Activated naive CD8-positive, alpha-beta T cell treated with anti-CD3 and anti-CD28 coated beads, Interleukin-2, amount 50 U/mL, for 24 hours (primary cell): ENCODE measurements at regions not wholly inside any gene's neighbourhood (a gene's known extent, or its start where the extent isn't known, plus 50 kb on each side); places are given as distances from the start of the nearest gene placed in this dataset.

Experiments used
- ATAC-seq: fragments of 150-1000 bp; cut with Tn5 transposase; one replicate; pipeline ENCODE4 v1.10.0; 2021
- DNase-seq: peaks from one replicate; pipeline ENCODE4 v3.0.0; 2021
- H3K27ac Mint-ChIP-seq: one replicate; pipeline ENCODE4 v1.8.0; 2021; ENCODE audit warnings: mild to moderate bottlenecking, mixed read lengths
- H3K27me3 Mint-ChIP-seq: one replicate; pipeline ENCODE4 v1.8.0; 2021; ENCODE audit warnings: mixed read lengths
- H3K36me3 Mint-ChIP-seq: one replicate; pipeline ENCODE4 v1.8.0; 2021; ENCODE audit warnings: low read depth, mixed read lengths
- H3K4me1 Mint-ChIP-seq: one replicate; pipeline ENCODE4 v1.8.0; 2021; ENCODE audit warnings: mixed read lengths
- H3K4me3 Mint-ChIP-seq: one replicate; pipeline ENCODE4 v1.8.0; 2021; ENCODE audit warnings: mild to moderate bottlenecking, moderate library complexity, mixed read lengths
- H3K9me3 Mint-ChIP-seq: one replicate; pipeline ENCODE4 v1.8.0; 2021; ENCODE audit warnings: mixed read lengths

DNA sequence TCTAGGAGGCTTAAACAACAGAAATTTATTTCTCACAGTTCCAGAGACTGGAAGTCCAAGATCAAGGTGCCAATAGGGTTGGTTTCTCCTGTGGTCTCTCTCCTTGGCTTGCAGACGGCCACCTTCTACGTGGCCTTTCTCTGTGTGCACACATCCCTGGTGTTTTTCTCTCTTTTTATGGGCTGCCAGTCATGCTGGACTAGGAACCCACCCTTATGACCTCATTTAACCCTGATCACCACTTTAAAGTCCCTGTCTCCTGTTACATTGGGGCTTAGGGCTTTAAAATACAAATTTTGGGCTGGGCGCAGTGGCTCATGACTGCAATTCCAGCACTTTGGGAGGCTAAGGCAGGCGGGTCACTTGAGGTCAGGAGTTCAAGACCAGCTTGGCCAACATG, 157.1 kb downstream of the TLE1 start:
- Mint-ChIP-seq H3K4me1 (no peaks in the 10 kb centered on the region), H3K36me3 (no peaks in the 10 kb centered on the region), H3K27ac (no peak overlapping the region), H3K27me3 (peaks cover 2% of the 10 kb centered on the region), H3K9me3 (no peaks in the 10 kb centered on the region), H3K4me3 (no peak overlapping the region)
- DNase-seq: no peak
- ATAC-seq: no peak

DNA sequence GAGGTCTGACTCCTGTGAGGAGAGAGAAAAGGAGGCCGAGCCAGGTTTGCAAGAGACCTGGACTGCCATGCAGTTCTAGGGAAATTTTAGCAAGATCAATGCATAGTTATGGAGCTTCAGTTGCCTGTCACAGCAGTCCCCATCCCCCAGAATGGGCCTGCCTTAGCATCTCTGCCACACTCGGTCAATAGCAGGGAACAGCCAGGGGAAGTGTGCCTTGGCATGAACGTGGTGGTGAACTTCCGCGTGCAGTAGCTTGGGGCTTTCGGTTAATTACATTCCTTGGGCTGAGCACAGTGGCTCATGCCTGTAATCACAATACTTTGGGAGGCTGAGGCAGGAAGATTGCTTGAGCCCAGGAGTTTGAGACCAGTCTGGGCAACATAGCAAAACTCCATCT, 157.8 kb downstream of the TLE1 start:
- Mint-ChIP-seq H3K9me3 (no peaks in the 10 kb centered on the region), H3K4me3 (no peak overlapping the region), H3K36me3 (no peaks in the 10 kb centered on the region), H3K27ac (no peak overlapping the region), H3K4me1 (no peaks in the 10 kb centered on the region), H3K27me3 (peaks cover 2% of the 10 kb centered on the region)
- ATAC-seq: no peak
- DNase-seq: no peak

DNA sequence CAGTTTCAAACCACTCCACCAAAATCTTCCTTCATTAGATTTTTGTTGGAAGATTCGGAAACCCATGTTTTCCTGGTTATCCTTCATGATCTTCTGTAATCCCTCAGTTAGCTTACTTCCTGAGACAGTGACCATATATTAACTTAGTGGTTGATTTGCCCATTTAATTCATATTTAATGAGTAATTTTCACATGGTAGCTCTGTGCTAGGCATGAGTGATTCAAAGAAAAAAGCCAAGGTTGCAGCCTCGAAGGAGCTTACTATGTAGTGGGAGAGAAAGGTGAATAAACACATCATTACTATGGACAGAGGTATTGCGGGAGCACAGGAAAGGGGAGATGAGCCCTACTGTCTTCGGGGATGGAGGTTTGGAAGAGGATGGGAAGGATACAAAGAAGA, 158.5 kb downstream of the TLE1 start:
- no peaks in the 10 kb centered on the region for H3K9me3 Mint-ChIP-seq
- no peak overlapping the region for H3K4me3 Mint-ChIP-seq
- no peaks in the 10 kb centered on the region for H3K4me1 Mint-ChIP-seq
- ATAC-seq (no peak), DNase-seq (no peak)
- H3K36me3 Mint-ChIP-seq: no peaks in the 10 kb centered on the region
- no peak overlapping the region for H3K27ac Mint-ChIP-seq
- peaks cover 2% of the 10 kb centered on the region for H3K27me3 Mint-ChIP-seq

DNA sequence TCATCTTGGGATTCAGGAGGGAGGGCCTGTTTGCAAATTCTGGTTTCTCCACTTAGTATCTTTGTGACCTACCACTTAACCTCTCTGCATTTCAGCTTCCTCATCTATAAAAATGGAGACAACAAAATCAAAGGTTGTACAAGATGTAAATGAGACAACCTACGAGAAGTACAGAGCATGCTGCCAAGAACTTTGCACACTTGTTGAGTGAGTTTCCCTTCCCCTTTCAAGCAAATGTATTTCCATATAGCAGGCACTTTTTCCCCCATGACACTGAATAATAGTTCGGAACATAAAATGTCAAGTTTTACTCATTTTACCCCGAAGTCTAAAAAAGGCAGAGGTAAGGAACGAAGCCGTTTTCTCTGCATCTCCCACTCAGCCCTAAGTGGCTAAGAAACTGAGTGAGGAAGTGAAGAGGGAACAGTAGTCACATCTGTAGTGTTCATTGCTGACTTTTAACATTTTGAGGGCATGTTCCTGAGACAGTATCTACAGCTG, 159.0 kb downstream of the TLE1 start:
- no peak for DNase-seq
- H3K36me3 Mint-ChIP-seq: no peaks in the 10 kb centered on the region
- no peak for ATAC-seq
- no peak overlapping the region for H3K4me3 Mint-ChIP-seq
- H3K27ac Mint-ChIP-seq: no peak overlapping the region
- H3K27me3 Mint-ChIP-seq: peaks cover 2% of the 10 kb centered on the region
- H3K4me1 Mint-ChIP-seq: no peaks in the 10 kb centered on the region
- H3K9me3 Mint-ChIP-seq: no peaks in the 10 kb centered on the region

DNA sequence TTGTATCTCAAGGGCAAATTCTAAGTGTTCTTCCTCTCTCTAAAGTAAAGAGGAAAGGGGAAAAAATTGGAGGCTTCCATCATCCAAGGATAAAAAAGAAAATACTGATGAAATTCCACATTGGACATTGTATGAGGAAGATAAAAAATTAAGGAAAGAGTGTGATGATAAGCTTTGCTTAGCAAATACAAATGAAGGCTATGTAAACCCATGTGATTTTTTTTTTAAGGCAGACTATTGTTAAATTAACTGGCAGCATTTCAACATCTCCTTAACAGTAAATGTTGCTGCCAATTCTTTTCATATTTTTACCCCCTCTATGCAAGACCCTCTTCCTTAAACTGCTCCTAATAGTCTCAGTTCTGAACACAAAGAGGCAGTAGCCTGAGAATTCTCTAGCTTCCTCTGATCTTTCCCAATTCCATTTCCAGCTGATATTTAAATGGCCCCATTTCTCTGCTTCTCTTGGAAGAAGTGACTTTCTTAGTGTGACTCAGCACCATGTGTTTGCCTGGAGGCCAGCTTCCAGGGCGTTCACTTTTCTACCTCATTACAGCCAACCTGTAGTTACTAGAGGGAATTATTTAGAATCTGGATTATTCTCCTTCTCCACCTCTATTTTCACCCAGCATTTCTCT, 159.7 kb downstream of the TLE1 start:
- Mint-ChIP-seq H3K27ac (no peak overlapping the region), H3K4me3 (no peak overlapping the region), H3K4me1 (no peaks in the 10 kb centered on the region), H3K36me3 (no peaks in the 10 kb centered on the region), H3K9me3 (no peaks in the 10 kb centered on the region), H3K27me3 (peaks cover 2% of the 10 kb centered on the region)
- DNase-seq: no peak
- no peak for ATAC-seq

DNA sequence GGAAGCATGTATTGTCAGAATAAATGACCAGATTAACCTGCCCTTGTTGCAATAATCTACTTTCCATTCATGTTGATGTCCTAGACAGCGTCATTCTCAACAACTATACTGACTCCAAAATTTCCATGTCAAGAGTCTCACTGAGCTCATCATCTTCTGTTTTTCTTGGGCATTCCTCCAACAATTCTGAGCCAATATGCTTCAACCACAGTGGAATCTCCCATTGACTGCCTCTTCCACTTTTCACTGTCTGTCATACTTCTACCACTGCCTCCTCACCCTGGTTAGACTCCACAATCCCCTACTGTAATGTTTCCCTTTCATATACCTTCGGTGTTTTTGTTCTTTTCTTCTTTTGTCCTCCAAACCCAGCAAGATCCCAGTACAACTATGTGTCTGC, 162.8 kb downstream of the TLE1 start:
- Mint-ChIP-seq H3K36me3 (no peaks in the 10 kb centered on the region), H3K27ac (no peak overlapping the region), H3K27me3 (peaks cover 2% of the 10 kb centered on the region), H3K9me3 (no peaks in the 10 kb centered on the region), H3K4me1 (no peaks in the 10 kb centered on the region), H3K4me3 (no peak overlapping the region)
- DNase-seq: no peak
- ATAC-seq: no peak

DNA sequence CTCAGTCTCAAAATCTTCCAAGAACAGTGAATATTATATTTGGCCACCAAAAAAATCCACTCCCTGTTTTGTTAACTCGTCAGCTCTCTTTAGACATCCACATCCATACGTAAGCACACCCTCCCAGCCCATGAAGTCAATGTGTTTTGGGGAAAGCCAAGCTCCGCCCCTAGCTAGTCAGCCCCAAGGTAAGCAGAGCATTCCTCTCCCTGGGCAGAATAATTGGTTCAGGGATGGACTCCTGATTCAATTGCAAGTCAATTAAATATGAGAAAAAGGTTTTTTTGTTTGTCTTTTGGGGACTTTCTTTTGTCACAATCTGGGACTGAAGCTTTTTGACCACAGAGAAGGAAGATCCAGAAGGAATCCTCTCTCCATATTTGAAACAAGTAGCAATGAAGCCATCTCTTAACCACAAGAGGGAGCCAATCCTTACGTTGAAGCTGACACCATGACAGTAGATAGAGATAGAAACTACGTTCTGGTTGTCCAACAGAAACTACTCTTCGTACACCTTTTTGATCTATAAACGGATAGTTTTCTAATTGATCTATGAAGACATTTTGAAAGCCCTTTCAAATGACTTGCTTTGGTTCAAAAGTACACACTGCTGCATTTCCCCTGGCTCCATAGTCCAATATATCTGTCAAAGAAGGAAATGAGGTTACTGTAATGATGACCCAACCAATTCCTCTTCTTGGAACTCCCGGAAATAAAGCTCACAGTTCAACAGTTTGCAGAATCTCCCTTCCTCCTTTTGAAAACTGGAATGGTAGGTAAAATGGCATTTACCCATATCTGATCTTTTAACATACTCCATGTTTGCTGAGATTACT, 166.4 kb downstream of the TLE1 start:
- Mint-ChIP-seq H3K9me3 (no peaks in the 10 kb centered on the region), H3K36me3 (no peaks in the 10 kb centered on the region), H3K4me1 (no peaks in the 10 kb centered on the region), H3K27ac (no peak overlapping the region), H3K4me3 (no peak overlapping the region), H3K27me3 (no peaks in the 10 kb centered on the region)
- no peak for ATAC-seq
- no peak for DNase-seq

DNA sequence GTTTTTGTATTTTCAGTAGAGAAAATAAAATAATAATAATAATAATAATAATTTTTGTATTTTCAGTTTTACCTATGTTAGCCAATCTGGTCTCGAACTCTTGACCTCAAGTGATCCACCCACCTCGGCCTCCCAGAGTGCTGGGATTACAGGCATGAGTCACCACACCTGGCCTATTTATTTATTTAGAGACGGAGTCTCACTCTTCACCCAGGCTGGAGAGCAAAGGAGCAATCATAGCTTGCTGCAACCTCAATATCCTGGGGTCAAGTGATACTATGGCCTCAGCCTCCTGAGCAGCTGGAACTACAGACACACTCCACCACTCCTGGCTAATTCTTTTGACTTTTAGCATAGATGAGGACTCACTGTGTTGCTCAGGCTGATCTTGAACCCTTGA, 167.5 kb downstream of the TLE1 start:
- Mint-ChIP-seq H3K27ac (no peak overlapping the region), H3K36me3 (no peaks in the 10 kb centered on the region), H3K4me3 (no peak overlapping the region), H3K27me3 (no peaks in the 10 kb centered on the region), H3K9me3 (no peaks in the 10 kb centered on the region), H3K4me1 (no peaks in the 10 kb centered on the region)
- ATAC-seq: no peak
- DNase-seq: no peak

DNA sequence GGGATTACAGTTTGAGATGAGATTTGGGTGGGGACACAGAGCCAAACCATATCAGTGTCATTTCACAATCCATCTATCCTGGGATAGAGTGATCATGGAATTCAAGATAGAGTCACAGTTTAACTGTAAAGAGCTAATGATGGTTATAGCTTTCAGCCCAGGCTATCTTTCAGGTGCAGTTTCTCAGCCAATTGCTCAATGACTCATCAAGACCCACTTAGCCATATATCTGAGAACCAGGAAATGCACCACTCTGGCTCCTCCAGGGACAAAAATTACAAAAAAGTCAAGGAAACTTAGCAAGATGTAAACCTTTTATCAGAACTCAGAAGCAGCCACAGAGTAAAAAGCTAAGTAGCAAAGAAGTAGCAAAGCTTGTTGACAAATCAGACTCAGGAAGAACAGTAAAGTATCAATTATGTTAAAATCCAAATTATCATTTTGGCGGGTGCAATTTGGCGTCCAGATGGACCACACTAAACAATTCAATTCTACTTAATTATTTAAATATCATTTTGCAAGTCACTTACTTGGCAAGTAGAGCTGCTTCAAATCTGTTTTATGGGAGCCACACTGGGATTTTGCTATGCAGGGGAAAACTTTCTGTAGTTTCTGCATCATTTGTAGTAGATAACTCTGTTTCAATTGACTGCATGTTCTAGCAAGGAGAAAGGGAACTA, 169.4 kb downstream of the TLE1 start:
- no peaks in the 10 kb centered on the region for H3K36me3 Mint-ChIP-seq
- H3K4me3 Mint-ChIP-seq: no peak overlapping the region
- DNase-seq: no peak
- H3K9me3 Mint-ChIP-seq: no peaks in the 10 kb centered on the region
- ATAC-seq: no peak
- no peaks in the 10 kb centered on the region for H3K27me3 Mint-ChIP-seq
- no peak overlapping the region for H3K27ac Mint-ChIP-seq
- H3K4me1 Mint-ChIP-seq: no peaks in the 10 kb centered on the region

DNA sequence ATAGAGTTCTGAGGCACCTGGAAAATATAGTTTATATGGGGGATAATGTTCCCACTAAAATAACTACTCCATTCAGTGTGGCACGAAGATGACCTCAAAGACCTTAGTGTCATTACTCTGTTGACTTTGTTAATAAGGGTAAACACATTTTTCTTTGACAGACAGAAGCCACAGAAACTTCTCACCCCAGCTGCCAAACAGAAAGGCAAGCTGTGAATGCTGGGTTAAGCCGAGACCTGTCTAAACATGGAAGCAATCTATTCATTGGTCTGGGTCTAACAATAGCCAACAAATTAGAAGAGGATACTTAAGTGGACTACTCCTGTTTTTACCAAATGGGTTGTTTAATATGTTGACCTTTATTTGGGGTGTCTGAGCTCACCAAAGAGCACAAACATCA, 171.4 kb downstream of the TLE1 start:
- H3K4me1 Mint-ChIP-seq: no peaks in the 10 kb centered on the region
- no peak overlapping the region for H3K4me3 Mint-ChIP-seq
- H3K36me3 Mint-ChIP-seq: no peaks in the 10 kb centered on the region
- ATAC-seq: no peak
- no peaks in the 10 kb centered on the region for H3K9me3 Mint-ChIP-seq
- H3K27me3 Mint-ChIP-seq: no peaks in the 10 kb centered on the region
- no peak overlapping the region for H3K27ac Mint-ChIP-seq
- no peak for DNase-seq

DNA sequence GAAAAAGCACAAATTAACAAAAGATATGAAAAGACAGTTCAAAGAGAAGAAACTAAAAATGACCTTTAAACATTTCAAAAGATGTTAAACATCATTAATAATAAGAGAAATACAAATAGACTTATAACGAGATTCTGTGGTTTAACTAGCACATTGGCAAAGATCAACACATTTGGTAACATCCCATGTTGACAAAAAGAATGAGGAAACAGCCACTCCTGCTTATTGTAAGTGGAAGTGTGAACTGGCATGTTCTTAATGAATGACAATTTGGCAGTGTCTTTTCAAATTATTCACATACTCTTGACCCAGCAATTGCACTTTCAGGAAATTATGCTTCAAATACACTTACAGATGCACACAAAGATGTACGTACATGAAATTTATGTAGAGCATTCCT, 176.3 kb downstream of the TLE1 start:
- Mint-ChIP-seq H3K4me3 (no peak overlapping the region), H3K4me1 (no peaks in the 10 kb centered on the region), H3K36me3 (no peaks in the 10 kb centered on the region), H3K27ac (no peak overlapping the region), H3K9me3 (peaks cover 7% of the 10 kb centered on the region), H3K27me3 (peaks cover 4% of the 10 kb centered on the region)
- ATAC-seq: no peak
- no peak for DNase-seq

DNA sequence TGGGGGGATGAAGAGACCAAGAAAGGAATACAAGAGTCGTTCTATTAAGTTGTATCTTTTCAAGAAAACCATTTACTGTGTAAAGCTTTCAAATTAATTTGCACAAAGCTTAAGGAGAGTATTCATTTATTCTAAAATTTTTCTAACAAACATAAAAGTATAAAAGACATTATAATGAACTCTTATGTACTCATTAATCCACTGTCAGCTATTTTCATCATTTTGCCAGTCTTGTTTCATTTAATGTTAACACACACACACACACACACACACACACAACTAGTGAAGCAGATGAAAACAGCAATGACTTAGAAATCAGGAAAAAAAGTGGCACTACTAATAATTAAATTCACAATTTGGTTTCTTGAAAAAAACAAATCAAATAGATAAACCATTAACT, 176.7 kb downstream of the TLE1 start:
- Mint-ChIP-seq H3K27me3 (peaks cover 4% of the 10 kb centered on the region), H3K27ac (no peak overlapping the region), H3K4me1 (no peaks in the 10 kb centered on the region), H3K36me3 (no peaks in the 10 kb centered on the region), H3K4me3 (no peak overlapping the region), H3K9me3 (peaks cover 7% of the 10 kb centered on the region)
- DNase-seq (no peak), ATAC-seq (no peak)

DNA sequence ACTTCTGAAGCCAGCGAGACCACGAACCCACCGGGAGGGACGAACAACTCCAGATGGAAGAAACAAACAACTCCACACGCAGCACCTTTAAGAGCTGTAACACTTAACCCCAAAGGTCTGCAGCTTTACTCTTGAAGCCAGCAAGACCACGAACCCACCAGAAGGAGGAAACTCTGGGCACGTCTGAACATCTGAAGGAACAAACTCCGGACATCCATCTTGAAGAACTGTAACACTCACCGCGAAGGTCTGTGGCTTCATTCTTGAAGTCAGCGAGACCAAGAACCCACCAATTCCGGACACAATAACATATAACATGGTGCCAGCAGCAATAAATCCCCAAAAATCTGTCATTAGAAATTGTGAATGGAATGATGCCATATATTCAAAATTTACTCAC, 180.9 kb downstream of the TLE1 start:
- H3K4me3 Mint-ChIP-seq: no peak overlapping the region

DNA sequence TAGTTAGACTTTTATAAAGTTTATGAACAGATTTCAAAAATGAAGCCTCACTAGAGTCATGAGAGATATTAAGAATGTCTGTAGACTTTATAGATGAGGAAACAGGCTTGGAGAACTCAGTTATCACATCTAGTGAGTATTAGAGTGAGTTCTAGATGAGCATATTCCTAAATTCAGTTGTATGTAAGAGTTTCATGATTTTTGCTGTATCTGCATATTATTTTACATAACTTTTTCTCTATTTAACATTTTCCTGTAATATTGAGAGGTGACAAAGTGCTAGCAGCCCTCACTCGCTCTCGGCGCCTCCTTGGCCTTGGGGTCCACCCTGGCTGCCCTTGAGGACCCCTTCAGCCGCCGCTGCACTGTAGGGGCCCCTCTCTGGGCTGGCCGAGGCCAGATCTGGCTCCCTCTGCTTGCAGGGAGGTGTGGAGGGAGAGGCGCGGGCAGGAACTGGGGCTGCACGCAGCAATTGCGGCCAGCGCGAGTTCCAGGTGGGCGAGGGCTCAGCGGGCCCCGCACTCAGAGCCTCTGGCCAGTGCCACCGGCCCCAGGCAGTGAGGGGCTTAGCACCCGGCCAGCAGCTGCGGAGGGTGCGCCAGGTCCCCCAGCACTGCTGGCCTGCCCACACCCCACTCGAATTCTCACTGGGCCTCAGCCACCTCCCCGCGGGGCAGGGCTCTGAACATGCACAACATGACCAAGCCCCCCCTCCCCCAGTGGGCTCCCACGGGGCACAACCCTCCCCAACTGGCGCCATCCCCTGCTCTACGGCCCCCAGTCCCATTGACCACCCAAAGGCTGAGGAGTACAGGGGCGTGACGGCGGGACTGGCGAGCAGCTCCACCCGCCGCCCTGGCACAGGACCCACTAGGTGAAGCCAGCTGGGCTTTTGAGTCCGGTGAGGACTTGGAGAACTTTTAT, 182.1 kb downstream of the TLE1 start:
- ATAC-seq (no peak), DNase-seq (no peak)
- Mint-ChIP-seq H3K4me3 (no peak overlapping the region), H3K27ac (no peak overlapping the region), H3K27me3 (peaks cover 4% of the 10 kb centered on the region), H3K9me3 (peaks cover 7% of the 10 kb centered on the region), H3K4me1 (no peaks in the 10 kb centered on the region), H3K36me3 (no peaks in the 10 kb centered on the region)

More for the DNA sequence above, 180.9 kb downstream of the TLE1 start:
- DNase-seq: no peak
- Mint-ChIP-seq H3K36me3 (no peaks in the 10 kb centered on the region), H3K27me3 (peaks cover 4% of the 10 kb centered on the region), H3K4me1 (no peaks in the 10 kb centered on the region), H3K9me3 (peaks cover 7% of the 10 kb centered on the region), H3K27ac (no peak overlapping the region)
- ATAC-seq: no peak
